ENCODE measurements at regions not wholly inside any gene's neighbourhood (a gene's known extent, or its start where the extent isn't known, plus 50 kb on each side); places are given as distances from the start of the nearest gene placed in this dataset.

DNA sequence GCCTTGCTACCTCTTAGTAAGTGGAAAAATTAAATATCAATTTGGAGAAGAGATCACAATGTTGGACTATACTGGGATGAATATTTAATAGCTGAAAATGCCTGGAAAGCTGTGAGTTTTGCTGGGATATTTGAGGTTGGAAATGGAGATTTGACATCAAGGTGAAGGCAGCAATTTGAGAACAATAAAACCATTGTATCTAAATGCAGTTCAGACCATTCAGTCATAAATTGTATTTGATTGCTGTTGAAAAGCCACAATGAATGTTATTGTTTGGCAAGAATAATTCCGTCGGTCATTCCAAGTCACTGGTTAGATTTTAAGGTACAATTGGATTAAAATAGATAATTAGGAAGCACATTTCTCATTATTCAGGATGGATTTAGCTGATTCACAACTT, 325.6 kb downstream of the HRH4 start:
- DNase-seq (ENCODE audit: low read depth): no peak

DNA sequence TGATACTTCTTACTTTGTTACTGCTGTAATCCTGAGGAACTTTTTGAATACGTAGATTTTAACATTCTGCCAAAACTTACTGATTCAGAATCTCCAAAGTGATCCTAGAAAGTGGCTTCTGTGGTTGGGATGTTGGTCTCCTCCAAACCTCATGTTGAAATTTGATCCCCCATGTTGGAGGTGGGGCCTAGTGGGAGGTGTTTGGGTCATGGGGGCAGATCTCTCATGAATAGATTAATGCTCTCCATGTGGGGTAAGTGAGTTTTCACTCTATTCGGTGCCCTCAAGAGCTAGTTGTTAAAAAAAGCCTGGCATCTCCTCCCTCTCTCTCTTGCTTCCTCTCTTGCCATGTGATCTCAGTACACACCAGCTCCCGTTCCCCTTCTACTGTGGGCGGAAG, 329.9 kb downstream of the HRH4 start:
- DNase-seq (ENCODE audit: low read depth): no peak

DNA sequence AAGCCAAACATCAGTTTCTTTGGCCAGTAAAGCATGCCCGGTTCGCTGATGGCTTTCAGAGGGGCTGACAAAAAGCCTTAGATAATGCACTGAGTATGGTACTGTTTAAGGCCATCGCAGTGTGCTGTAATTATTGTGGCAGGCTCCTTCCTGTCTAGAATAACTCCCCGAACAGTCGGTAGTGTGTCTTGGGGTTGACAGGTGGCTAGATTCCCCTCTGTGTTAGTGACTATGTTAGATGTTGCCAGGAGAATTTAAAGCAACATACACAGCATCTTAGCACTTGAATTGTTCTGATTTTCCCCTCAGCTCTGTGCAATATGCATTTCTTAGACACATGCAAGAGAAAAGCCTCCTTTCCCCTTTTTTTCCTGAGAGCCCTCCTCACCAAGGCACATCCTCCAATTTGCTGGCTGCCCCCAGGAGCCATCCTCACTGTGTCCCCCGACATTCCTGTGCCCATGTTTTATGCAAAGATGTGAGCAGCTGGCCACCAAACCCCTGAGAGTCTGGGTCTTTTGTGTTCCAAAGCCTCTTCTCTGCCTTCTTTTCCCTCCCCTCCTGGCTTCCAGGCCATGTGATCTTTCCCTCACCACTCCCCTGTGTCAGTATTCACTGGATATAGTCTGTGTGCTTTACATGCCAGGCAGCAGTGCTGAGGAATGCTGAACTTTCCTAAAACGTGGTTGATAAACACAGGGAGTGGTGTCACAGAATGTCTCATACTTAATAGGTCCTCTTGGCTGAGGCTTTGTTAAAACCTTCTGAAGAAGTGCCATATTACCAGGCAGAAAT, 331.5 kb downstream of the HRH4 start:
- DNase-seq (ENCODE audit: low read depth): no peak

DNA sequence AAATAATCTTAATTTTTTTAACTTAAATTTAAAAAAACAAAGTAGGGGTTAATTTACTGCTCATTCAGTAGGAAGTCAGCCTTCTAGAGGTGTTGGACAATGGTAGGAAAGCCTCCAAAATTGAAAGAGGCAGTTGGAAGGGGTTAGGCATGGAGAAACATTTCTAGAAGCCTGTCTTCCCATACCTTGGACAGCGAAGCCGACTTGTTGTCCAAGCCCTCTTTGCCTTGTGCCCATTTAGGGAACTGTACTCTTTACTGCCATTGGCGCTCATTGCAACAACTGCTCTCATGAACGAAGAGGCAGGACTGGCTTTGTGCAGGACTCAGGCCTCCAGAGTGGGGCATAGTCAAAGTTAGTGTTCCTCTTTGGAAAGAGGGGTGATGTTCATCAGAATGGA, 333.3 kb downstream of the HRH4 start:
- no peak for DNase-seq (ENCODE audit: low read depth)

DNA sequence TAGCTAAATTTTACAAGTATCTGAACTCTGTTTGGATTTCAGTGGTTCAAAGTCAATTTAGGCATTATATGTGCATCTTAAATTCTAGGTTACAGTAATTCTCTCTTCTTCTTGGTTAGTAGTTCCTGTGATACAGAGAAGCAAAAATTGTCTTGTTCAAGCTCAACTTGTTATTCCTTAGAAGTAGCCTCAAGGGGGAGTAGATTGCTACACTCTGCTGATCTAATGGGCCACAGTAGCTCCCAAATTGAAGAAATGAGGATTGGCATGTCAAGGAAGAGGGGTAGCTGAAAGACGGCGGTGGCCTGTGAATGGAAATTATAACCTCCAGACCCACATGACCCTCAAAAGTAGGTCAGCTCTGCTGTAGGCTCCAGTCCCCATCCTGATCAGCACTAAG, 334.7 kb downstream of the HRH4 start:
- no peak for DNase-seq (ENCODE audit: low read depth)

DNA sequence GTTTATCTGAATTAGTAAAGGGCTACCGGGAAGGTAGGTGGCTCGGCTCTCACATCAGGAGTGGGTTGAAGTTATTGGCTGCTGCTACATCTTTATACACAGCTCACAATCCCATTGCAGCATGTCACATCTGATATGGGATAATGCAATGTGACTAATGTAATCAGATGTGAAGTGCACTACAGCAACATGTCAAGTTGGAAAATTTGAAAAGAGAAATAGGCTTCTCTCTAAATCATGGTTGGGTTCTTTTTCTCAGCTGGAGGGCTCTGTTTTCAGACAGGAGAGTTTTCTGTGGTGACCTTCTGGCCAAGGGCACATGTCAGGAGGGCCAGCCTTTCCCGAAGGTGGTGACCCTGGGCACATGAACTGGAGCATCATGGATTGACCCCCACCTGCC, 337.5 kb downstream of the HRH4 start:
- no peak for DNase-seq (ENCODE audit: low read depth)

DNA sequence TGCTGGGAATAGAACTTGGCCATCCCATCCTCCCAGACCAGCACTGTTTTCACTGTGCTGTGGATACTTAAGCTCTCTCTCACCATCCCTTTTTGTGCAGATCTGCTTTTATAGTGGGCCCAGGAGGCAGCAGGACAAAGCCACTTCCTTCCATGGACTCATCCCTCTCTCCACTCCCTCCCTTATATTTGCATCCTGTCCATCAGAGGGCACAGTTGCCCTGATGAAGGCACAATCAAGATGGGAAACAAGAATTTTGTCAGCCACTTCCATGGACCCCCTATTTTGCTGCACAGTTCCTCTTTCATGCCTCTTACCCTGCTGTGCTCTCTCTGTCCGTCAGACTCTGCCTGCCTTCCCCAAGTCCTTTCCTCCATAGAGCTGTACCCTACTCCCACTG, 338.7 kb downstream of the HRH4 start:
- DNase-seq (ENCODE audit: low read depth): no peak

DNA sequence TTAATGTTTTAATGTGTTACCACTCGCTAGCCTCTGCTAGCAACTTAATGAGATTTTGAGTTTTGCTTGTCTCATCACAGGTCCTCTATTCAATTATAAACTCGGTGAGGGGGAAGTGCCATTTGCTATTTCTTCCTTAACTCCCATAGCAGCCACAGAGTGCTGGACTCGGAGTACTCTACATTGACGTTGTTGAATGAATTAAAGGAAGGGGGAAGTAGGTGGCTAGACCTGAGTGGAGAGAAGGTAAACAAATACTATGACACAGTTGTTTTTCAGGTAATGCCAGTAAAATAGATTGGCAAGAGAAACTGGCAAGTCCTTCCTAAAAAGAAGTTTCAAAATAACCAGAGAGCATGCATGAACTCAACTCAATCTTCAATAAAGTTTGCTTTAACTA, 339.3 kb downstream of the HRH4 start:
- DNase-seq (ENCODE audit: low read depth): no peak

DNA sequence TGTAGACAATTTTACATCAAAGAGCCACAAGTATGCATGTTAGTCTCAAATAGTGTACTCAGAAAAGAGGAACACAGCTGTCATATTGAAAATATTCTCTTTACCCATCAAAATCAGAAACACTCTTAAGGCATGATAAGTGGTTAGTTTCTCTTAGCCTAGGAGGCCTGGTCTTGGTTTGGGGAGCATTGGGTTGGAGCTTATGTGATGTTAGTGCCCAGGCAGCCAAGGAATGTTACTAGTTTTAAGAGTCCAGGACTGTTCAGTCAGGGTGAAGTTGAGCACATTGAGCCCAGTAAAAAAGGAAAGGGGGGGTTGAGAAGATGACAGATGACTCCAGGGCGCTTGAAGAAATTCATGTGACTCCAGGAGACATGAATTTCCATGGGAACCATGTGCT, 340.6 kb downstream of the HRH4 start:
- DNase-seq (ENCODE audit: low read depth): no peak

DNA sequence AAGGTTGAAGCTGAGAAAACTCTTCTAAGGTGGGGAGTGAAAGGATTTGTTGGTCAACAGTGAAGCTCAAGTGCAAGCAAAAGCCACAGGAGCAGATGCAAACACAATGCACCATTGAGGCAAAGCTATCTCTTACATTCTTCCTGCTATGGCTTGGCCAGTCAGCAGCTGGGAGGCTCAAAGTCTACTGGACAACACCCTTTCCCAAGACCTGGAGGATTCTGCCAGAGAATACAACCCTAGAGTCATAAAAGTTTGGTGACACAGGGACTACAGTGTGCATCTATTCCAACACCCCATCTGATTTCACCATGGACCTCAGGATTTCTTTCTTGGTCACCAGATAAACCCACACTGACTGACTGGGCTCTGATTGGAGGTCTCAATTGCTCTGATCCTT, 342.0 kb downstream of the HRH4 start:
- no peak for DNase-seq (ENCODE audit: low read depth)

DNA sequence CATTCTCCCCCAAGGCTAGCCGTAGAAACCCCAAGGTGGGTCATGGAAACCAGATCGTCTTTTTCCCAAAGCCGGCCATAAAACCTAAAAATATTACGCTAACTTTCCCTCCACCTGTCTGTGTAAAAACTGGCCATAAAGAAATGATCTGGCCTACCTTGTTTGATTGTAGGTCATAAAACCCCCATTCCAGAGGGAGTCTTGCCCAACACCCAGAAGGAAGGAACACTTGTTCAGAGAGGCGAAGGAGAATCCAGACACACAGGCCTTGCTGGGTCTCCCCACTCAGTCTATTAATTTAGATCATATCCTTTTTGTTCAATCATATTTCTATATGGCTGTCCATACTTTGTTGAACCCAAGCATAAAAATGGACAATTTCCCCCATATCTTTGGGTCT, 344.7 kb downstream of the HRH4 start:
- DNase-seq (ENCODE audit: low read depth): no peak

DNA sequence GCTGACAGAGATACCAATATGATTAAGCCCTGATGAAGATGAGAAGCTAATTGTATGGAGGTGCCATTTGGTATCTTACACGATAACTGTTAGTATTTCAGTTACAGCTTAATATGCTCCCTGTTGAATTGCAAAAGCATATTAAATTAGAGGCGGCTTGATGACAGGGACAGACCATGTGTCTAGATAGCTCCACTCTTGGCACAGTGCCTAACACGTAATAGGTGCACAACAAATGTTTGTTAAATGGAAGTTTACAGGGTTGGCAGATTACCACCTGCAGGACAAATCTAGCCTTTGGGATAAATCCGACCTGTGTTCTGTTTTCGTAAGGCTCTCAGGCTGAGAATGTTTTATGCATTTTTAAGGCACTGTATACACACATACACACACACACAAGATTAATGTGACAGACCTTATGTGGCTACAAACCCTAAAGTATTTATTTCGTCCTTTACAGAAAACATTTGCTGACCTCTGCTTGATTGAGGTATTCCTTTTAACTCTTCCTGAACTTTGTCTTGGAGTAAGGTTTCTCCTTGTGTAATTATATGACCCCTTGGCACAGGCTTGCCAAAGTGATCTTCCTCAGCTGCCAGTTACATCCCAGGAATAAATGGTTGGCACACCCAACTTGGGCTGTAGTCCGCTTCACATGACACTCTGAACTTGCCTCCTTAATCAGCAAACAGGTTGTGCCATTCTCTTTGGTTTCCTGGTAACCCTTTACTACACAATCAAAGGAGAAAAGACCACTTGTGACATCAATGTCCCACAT, 348.9 kb downstream of the HRH4 start:
- no peak for DNase-seq (ENCODE audit: low read depth)

DNA sequence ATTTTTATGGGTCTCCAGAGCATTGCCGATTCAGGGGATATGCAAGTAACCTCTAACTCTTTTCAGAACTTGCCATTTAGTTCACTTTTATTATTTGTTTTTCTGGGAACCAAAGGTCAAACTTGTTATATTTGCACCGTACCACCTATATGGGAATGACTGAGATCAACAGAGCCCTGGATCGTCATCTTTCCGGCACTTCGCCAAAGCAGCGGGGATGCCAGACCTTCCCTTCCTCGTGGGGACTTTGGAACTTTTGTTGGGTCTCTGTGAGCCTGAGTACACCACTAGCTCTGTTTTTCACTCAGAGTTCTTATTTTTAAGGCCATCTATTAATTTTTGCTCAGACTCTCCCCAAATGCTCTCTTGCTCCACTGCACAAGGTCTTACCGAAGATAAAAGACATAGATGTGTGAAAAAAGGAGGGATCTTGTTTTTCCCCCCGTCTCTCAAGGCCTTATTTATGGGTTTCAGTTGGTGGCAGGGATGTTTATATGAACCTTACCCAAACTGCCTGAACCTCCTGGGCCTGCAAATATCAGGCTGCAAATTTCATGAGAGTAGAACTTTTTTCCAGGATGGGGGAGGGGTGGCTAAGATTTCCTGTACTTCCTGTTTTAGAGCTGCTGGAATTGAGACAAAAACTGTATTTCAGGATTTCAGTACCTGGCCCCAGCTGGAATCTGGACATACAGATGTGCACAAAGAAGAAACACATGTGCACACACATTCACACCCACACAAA, 350.3 kb downstream of the HRH4 start:
- DNase-seq (ENCODE audit: low read depth): no peak

DNA sequence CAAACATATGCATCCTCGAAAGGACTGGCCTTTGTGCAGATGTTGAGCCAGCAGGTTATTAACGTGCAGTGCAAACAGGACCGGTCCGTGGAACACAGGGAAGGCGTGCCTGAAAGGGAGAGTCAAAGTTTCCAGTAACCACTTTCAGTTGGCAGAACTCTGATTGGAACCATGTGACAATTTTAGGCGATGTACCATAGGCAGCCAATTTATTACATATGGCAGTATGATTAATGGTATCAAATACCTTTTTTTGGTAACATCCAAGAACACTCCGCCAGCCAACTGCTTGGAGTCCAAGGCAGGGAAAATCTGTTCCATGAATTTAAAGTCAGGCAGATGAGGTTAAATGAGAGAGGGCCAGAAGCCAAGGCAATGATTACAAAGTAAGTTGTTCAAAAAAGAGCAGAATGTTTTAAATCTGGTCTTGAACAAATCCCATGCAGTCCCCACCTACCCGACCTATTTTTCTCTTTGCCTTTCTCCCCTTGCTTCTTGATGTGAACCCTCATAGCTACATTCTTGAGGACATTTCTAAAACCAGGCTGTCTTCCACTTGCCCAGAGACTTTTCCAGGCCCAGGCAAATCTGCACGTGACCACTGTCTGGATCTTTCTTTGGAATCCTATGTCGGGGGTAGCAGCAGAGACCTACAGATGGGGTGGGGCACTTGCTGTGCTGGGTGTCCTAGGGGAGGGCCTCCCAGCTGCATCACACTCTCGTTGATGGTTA, 351.7 kb downstream of the HRH4 start:
- DNase-seq (ENCODE audit: low read depth): no peak

DNA sequence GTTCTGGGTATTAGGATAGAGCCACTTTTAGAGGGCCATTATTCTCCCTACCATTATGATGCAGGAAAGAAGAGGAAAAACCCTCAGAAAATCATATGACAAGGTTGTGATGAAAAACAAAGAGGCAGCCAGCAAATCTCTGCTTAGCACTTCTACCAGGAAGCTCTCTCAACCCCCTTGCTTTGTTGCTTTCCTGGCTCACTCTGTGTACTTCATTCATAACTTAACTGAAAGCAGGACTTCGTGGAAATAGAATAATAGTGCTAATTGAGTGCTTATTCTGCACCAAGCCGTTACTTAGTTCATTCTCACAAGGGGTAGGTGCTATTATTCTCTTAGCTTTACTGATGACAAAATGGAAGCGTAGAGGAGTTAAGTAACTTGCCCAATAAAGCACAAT, 354.1 kb downstream of the HRH4 start:
- DNase-seq (ENCODE audit: low read depth): no peak

DNA sequence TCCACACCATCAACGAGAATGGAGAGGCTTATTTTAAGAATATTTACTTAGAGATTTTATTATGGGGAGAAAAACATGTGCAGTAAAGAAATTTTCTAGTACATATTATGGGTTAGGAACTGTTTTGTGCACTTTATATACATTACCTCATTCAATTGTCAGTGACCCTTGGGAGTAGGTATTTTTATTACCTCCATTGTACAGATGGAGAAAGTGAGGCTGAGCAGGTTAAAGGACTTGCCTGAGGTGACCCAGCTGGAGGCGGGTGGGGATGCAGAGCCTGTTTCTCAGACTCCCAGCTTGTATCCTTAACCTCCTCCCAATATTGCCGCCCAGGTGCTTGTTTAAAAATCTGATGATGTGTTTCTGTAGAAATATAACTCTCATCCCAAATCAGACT, 356.7 kb downstream of the HRH4 start:
- DNase-seq (ENCODE audit: low read depth): no peak

DNA sequence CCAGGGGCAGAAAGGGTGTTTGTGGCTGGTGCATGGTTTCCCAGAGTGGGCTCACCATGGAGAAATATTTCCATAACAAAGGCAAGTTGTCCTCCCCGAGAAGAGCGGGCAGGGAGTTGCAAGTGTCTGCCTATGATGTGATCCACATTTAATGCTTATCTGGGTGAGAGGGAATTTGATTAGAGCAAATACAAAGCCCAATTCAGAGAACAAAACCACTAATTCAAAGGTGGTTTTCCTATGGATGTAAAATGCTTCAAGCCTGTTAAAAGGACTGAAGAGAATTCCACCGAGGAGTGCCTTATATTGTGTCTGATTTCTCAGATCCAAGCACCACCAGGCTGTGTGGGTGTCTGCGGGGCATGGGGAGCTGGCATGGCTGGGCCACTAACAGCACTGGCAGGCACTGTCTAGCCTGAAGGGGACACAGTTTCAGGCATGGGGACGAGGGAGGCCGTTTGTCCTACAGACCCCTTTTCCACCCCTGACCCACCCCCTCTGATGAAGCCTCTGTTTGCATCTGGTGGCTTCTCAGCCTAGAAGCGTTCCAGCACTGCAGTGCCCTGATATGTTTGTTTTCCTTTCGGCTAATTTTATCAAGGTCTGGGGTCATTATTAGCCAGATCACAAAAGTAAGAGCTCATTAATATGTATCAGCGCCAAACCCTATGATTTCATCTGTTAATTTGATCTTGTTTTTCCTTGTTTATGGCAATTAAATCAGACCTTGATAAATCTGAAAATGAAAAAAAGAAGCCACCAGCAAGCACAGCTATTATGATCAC, 357.3 kb downstream of the HRH4 start:
- DNase-seq (ENCODE audit: low read depth): no peak

DNA sequence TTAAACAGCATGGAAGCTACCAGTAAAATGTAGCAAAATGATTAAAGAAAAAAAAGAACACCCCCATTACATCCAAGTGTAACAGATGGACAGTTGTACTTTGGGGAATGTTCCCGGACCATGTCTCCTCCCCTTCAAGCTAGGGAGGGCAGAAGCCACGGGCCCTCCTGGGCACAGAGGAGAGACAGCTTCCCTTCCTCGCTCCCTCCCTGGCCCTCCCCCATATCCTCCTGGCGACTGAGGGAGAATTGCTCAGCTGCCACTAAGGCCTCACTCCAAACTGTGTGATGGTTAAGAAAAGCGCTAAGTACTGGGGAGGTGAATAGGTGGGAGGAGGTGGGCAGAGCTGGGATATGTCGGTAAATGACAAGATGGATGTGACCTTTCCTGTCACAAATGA, 358.0 kb downstream of the HRH4 start:
- no peak for DNase-seq (ENCODE audit: low read depth)

DNA sequence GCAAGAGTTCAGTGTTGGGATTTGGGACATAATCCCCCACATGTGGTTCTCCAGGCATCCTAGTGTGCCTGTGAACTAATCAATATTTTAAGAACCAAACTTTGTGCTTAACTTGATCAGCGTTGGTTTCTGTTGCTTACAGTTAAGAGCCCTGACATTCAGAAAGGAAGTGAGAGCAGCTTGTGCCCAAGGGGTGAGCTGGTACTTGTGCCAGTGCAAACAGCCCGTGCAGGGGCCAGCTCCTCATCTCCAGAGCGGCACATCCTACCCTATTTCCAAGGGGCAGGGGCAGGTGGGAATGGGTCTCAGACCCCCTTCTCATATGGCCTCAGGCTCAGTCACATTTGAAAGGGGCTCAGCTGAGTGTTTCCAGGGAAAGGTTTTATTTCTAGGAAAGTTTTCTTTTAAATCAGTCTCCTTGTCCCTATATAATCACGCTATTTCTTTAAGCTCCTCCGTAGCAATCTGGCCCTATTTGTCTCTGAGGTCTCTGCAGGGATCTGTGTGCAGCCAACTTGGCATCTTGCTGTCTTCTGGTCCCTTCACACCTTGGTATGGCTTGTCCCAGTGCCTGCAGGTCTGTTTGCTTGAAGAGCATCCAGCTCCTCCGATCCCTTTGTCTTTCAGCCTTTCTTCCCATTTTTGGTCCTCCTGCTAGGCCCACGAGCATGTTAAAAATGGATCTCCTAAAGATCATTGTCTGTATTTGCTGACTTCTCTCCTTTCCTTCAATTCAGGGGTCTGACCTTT, 358.9 kb downstream of the HRH4 start:
- no peak for DNase-seq (ENCODE audit: low read depth)

DNA sequence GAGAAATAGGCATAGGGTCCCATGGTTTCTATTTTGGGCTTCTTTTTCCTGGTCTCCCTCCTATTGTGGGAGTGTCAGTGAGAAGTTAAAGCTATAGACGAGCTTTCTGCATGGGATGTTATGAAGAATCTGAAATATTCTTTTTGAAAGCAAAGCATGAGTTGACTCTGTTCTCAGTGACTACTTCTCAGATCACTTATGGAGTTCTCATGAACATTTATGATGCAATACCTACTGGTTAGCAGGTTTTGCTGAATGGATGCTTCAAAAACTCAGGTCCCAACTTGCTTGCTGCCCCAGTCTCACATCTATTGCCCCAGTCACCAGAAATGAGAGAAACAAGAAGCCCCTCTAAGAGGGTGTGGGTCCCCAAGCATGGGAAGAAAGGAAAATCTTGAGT, 365.0 kb downstream of the HRH4 start:
- no peak for DNase-seq (ENCODE audit: low read depth)

DNA sequence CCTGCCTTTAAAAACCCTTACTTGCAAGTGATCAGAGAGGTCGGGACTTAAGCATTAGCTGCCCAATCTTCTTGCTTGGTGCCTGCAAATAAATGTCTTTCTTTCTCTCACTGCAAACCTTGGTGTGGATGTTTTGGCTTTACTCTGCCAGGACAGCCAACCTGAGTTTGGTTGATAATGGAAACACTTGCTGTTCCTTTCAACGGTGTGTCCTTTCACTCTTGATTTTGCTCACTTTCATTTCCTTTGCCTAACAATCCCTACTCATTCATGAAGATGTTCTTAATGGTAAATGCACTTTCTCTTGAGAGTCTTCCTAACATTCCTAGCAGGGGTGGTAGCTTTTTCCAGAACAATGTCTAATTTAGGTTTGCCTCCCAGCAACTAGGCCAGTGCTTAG, 366.2 kb downstream of the HRH4 start:
- DNase-seq (ENCODE audit: low read depth): no peak

All from iris pigment epithelial cell (primary cell).